ENCODE measurements at regions not wholly inside any gene's neighbourhood (a gene's known extent, or its start where the extent isn't known, plus 50 kb on each side); places are given as distances from the start of the nearest gene placed in this dataset.

DNA sequence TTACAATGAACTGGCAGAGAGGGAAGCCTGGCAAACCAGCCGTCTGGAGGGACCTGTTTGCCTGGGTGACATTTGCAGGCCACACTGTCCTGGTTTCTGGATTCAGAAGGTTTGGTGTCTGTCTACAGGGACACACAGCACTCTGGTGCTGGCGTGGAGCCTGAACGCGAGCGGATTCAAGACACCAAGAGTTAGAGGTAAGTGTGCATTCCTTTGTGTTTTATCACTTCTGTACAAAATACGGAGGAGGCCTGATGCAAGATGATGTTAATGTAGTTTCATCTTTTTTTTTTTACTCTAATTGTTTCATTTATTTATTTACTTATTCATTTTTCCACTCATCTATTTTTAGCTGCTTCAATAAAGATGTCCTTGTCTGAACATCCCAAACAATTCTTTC lies 485.3 kb upstream of the ADARB2 start:
- no peak overlapping the region for H3K4me3 ChIP-seq (ENCODE audit: insufficient read depth, low read depth, low read length)
- no peaks in the 10 kb centered on the region for H3K79me1 ChIP-seq (ENCODE audit: low read depth in 1 of 2, low read length in 2 of 2)
- BruUV-seq (replicated peaks), result no TSS peak
- no peak overlapping the region for H2AFZ ChIP-seq (replicated peaks; ENCODE audit: low read length, poor library complexity)
- H3K14ac ChIP-seq (replicated peaks; ENCODE audit: low read depth, low read length), result no peak overlapping the region
- H3K4me1 ChIP-seq (ENCODE audit: control insufficient read depth, insufficient read depth, low read length), result no peaks in the 10 kb centered on the region
- ATAC-seq (ENCODE audit: low read depth), result no peak
- no peak overlapping the region for H2BK20ac ChIP-seq (ENCODE audit: low read depth, low read length)
- no peak overlapping the region for H3K18ac ChIP-seq (ENCODE audit: low read depth, low read length)
- no peak overlapping the region for H4K91ac ChIP-seq (ENCODE audit: insufficient read depth, low read depth, low read length)
- H4K5ac ChIP-seq (ENCODE audit: low read depth, low read length), result no peak overlapping the region
- CTCF ChIA-PET, result interaction anchor here (0.7 to 1.0 kb wide), 3 partner anchors 9 to 16 kb away, joined by 3 read pairs; no protein-coding TSS in a partner anchor
- H3K36me3 ChIP-seq (ENCODE audit: control insufficient read depth, insufficient read depth, low read length), result no peaks in the 10 kb centered on the region
- H4K8ac ChIP-seq (ENCODE audit: low read depth in 2 of 2, low read length in 2 of 2), result no peak overlapping the region
- H2AK9ac ChIP-seq (replicated peaks; ENCODE audit: low read depth, low read length, poor library complexity), result no peak overlapping the region
- no peak overlapping the region for H3K23ac ChIP-seq (ENCODE audit: low read depth, low read length)
- intact Hi-C loops (cut with micrococcal nuclease), result no loop called here
- dilution Hi-C loops (cut with HindIII; ENCODE audit: low sequenced_read_pairs, unreplicated experiment), result no loop called here
- H2BK120ac ChIP-seq (ENCODE audit: low read depth, low read length), result no peak overlapping the region
- no peak overlapping the region for H2AK5ac ChIP-seq (ENCODE audit: low read depth, low read length)
- no peak overlapping the region for H3K4me2 ChIP-seq (ENCODE audit: low read depth, low read length)
- no peak overlapping the region for H2BK5ac ChIP-seq (ENCODE audit: low read depth, low read length, poor library complexity, severe bottlenecking)
- H3K27me3 ChIP-seq (ENCODE audit: control insufficient read depth, insufficient read depth, low read length), result no peaks in the 10 kb centered on the region
- H3K9ac ChIP-seq (ENCODE audit: low read depth, low read length), result no peak overlapping the region
- no peak overlapping the region for H2BK15ac ChIP-seq (ENCODE audit: low read depth, low read length)
- 43% methylated on average over 1 of the region's 6 CpGs; no CpG with 5 or more reads in 1 of the 2 experiments for WGBS, 2 experiments (ENCODE audit: extremely low coverage in 2 of 2, insufficient read length in 1 of 2)
- no peak for DNase-seq
- H3K4ac ChIP-seq (ENCODE audit: low read depth, low read length), result no peak overlapping the region
- no peaks in the 10 kb centered on the region for H4K20me1 ChIP-seq (ENCODE audit: insufficient read depth, low read length)
- in situ Hi-C loops (cut with MboI; ENCODE audit: low sequenced_read_pairs), result no loop called here
- no peak overlapping the region for H3K27ac ChIP-seq (ENCODE audit: insufficient read depth, low read length)
- POLR2A ChIA-PET (ENCODE audit: unreplicated experiment), result no interaction called here
- H3K9me3 ChIP-seq (ENCODE audit: control insufficient read depth, insufficient read depth, low read length), result peaks cover 18% of the 10 kb centered on the region
- no peak overlapping the region for H3K56ac ChIP-seq (ENCODE audit: extremely low read depth, insufficient read depth, low read length)
- no peaks in the 10 kb centered on the region for H3K9me1 ChIP-seq (ENCODE audit: insufficient read depth, low read length)
- TF ChIP-seq MAFK (IDR thresholded peaks at IDR 0.05; ENCODE audit: low read depth, low read length) (no peak), NFE2L2 (IDR thresholded peaks at IDR 0.05; ENCODE audit: low read depth, low read length) (no peak), MAZ (IDR thresholded peaks at IDR 0.05; ENCODE audit: borderline replicate concordance, low read depth, low read length) (no peak), SMC3 (IDR thresholded peaks at IDR 0.05; ENCODE audit: low read depth, low read length) (no peak), MXI1 (IDR thresholded peaks at IDR 0.05; ENCODE audit: borderline replicate concordance, low read depth, low read length) (no peak), RFX5 (IDR thresholded peaks at IDR 0.05; ENCODE audit: low read depth, low read length) (no peak), FOS (IDR thresholded peaks at IDR 0.05; ENCODE audit: low read depth, low read length) (no peak), BHLHE40 (IDR thresholded peaks at IDR 0.05; ENCODE audit: low read depth, low read length) (no peak), CHD1 (IDR thresholded peaks at IDR 0.05; ENCODE audit: low read depth, low read length) (no peak), RCOR1 (IDR thresholded peaks at IDR 0.05; ENCODE audit: insufficient replicate concordance, low read length) (no peak), POLR2A (IDR thresholded peaks at IDR 0.05; ENCODE audit: low read depth, low read length) (no peak), RAD21 (IDR thresholded peaks at IDR 0.05; ENCODE audit: low read length) (no peak)
- TF ChIP-seq, protein P1, sequence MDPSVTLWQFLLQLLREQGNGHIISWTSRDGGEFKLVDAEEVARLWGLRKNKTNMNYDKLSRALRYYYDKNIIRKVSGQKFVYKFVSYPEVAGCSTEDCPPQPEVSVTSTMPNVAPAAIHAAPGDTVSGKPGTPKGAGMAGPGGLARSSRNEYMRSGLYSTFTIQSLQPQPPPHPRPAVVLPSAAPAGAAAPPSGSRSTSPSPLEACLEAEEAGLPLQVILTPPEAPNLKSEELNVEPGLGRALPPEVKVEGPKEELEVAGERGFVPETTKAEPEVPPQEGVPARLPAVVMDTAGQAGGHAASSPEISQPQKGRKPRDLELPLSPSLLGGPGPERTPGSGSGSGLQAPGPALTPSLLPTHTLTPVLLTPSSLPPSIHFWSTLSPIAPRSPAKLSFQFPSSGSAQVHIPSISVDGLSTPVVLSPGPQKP (IDR thresholded peaks at IDR 0.05; ENCODE audit: borderline replicate concordance, low read depth, low read length), result no peak
- TF ChIP-seq, protein P2, sequence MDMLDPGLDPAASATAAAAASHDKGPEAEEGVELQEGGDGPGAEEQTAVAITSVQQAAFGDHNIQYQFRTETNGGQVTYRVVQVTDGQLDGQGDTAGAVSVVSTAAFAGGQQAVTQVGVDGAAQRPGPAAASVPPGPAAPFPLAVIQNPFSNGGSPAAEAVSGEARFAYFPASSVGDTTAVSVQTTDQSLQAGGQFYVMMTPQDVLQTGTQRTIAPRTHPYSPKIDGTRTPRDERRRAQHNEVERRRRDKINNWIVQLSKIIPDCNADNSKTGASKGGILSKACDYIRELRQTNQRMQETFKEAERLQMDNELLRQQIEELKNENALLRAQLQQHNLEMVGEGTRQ (IDR thresholded peaks at IDR 0.05; ENCODE audit: low read depth, low read length), result no peak
